GM19324 (cell line): ENCODE measurements at regions not wholly inside any gene's neighbourhood (a gene's known extent, or its start where the extent isn't known, plus 50 kb on each side); places are given as distances from the start of the nearest gene placed in this dataset.
"Not testable (repeated sequence)": the region's sequence is repeated elsewhere in the genome, so short reads cannot be mapped to it uniquely, and the experiment has no call there.

Source experiments
- ATAC-seq: cut with Tn5 transposase; IDR thresholded peaks from one replicate; pipeline ENCODE4 v1.9.1; 2021; ENCODE audit warnings: mild to moderate bottlenecking, moderate library complexity; ENCODE audit not compliant: unreplicated experiment, low FRiP score

DNA sequence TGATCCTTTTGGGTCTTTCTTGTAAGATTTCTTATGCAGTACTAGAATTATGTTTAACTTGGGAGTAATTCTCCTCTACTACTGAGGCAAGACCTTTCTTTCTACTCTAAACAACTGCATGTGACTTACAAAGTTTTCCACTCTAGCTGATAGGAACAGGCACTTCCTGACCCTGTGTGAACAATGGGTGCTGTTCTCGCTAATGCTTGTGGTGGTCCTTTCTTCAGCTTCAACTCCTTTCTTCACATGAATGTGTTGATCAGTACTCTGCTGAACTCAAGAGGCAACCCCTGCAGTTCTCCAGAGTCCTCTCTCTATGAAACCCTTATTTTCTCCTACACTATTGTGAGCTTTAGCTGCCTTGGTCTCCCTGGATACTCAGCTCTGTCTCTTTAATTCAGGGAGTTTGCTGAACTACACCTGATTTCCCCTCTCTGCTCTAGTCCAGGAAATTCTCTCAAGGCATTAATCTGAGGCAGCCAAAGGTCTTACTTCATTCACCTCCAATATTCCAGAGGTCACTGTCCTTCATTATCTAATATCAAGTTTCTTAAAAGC is 484.6 kb upstream of the PIK3R1 start:
- ATAC-seq: no peak

DNA sequence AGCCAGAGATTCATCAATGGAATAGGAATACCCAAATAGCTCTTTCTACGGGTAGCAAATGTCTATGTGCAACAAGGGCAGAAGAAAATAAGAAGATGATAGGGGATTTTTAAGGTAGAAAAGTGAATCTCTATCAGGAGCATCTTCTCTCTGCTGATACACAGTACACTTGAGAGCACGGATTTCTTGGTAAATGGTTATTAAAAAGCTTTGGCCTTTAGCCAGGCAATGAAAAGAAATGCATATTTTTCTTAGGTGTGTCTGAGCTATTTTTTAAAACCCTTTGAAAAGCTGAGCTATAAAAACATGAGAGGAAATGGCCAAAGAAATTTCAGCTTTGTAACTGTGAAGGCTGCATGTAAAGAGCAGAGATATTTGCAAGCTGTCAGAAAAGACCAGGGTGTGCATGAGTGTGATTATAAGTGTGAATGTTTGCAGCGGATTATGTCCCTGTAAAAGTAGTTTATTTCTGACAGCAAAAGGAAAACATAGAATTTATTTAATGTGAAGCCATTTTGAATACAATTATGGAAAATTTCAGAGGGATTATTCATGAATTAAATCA is 487.1 kb upstream of the PIK3R1 start:
- no peak for ATAC-seq

DNA sequence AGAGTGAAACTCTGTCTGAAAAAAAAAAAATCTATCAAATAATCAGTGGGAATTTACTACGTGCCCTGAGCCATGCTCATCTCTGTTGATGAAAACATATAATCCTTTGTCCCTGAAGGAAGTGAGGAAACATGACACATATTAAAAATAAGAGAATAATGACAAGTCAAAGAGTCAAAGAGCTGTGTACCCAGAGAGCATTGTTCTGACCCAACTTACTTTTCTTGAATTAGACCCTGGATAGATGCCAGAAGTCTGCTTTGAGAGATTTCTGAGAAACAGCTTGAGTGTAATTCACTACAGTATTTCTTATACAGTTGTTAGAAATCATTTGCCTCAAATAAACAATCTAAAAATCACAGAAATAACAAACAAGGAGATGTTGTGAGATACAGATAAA is 490.0 kb upstream of the PIK3R1 start:
- ATAC-seq: no peak

DNA sequence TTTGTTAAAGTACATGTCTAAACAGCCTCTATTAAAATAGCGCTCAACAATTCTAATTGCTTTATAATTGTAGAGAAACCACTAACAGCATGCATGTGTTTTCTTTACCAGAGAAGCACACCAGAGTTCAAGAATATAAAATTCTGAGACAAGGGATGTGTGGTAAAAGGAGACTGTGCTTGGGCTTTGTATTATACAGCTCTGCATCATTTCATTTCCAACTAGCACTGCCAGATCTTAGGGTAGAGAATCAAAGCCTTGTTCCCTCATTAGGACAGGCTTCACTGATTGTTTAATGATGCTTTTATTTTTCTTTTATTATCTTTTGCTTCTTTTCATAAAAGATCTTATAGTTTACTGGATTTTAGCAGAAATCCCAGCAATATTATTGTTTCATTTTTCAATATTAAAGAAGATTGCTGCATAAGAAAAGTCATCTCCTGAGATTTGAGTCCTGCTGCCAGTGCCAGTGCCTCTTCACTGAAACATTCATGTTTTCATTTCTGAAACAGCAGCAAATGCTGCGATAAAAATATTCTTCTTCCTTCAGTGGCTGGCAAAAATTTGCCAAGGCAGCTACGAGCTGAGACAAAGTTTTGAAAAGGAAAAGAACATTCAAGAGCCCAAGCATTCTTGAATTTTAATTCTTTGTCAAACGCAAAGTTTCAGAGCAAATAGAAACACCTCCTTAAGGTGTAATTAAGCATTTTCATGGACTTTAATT is 491.0 kb upstream of the PIK3R1 start:
- ATAC-seq: no peak

DNA sequence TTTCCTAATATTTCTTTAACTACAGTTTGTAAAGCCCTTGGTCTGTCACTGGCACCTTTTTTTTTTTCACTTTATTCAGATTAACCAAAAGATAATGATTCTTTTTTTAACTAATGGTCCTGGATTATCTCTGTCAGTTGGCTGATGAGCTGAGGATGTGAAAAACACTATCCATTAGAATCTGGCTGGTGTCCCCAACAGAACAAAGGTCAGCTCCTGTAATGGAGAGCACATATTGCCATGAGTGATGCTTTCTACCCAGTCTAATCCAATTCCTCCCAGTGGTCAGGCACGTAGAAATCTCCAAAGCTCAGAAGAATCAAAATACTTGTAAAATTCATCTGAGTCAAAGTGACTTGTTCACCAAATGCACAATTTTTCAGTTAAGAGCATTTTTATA is 491.7 kb upstream of the PIK3R1 start:
- no peak for ATAC-seq

DNA sequence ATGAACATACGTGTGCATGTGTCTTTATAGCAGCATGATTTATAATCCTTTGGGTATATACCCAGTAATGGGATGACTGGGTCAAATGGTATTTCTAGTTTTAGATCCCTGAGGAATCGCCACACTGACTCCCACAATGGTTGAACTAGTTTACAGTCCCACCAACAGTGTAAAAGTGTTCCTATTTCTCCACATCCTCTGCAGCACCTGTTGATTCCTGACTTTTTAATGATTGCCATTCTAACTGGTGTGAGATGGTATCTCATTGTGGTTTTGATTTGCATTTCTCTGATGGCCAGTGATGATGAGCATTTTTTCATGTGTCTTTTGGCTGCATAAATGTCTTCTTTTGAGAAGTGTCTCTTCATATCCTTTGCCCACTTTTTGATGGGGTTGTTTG is 493.0 kb upstream of the PIK3R1 start:
- not testable (repeated sequence) for ATAC-seq

DNA sequence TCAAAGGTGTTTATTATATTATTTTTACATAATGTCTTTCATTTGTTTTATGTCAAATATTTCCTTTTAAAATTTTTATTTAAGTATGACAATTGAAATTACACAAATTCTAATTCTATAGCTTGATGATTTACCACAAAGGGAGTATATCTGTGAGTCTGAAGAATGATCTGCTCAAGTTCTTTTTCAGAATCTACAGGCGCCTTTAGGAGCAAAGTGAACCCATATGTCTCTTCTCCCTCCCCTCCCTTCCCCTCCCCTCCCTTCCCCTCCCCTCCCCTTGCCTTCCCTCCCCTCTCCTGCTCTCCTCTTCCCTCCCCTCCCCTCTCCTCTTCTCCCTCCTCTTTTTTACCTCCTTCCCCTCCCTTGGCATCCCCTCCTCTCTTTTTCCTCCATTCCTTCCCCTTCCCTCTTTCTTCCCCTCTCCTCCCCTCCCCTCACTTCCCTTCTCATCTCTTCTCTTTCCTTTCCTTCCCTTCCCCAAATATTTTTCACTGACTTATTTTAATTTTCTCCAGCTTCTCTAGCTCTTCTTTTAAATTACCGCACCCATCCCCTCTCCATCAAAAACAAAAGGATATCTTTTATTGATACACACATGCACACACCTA is 495.3 kb upstream of the PIK3R1 start:
- no peak for ATAC-seq

DNA sequence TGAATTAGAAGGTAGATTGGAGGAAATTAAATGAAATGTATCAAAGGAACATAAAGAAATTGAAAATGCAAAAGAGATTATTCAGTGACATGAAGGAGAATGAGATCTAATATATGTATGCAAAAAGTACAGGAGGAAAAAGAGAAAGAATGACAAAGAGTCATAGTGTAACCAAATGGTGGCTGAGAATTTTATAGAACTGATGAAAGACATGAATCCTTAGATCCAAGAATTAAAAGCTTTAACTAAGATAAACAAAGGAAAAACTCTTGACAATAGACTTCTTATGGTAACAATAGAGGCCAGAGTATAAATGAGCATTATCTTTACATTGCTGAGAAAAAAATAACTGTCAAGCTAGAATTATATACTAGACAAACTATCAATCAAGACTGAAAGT is 505.4 kb upstream of the CD180 start:
- no peak for ATAC-seq

DNA sequence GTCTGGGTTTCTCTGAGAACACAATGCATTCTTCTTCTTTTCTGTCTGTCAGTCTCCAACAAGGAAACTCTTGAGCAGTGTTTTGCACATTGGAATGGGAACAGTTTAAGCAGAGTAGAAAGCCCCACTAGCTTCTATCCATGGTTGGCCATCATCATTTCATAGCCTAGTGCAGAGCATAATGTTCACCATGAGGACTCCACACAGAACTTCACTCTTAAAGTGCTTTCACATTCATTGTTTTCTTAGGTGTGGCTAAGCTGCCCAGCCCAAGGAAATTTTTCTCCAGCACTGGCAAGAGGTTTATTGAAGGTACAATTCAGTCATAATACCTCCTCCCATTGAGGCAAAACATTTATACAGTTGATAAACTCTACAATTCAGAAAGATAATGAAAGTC is 503.0 kb upstream of the CD180 start:
- no peak for ATAC-seq

DNA sequence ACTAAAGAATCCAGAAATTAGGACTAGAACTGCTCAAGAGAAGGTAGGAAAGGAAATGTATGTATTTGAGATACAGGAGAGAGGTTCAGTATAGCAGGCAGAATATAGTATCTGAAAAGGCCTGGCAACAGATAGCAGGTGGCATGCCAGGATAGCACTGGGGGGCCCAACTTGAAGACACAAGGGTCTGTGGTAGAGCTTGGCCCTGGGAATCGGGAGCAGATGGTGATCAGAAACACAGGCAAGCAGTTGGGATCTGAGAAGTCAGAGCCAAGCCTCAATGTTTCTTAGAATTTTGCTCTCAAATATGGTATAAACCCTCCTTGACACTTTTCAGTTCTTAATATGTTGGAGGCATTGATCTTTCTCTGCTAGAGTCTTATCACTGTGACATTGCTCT is 499.8 kb upstream of the CD180 start:
- ATAC-seq: no peak

DNA sequence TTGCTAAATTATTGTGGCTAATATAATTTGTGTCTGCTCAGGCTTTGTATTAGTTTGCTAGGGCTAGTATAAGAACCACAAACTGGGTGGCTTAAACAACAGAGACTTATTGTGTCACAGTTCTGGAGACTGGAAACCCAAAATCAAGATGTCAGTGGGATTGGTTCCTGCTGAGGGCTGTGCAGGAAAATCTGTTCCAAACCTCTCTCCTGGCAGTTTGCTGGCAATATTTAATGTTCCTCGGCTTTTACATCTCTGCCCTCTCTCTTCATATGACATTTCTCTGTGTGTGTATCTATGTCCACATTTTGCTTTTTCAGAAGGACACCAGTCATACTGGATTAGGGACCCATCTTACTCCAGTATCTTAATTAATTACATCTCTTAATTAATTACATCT is 498.8 kb upstream of the CD180 start:
- no peak for ATAC-seq

DNA sequence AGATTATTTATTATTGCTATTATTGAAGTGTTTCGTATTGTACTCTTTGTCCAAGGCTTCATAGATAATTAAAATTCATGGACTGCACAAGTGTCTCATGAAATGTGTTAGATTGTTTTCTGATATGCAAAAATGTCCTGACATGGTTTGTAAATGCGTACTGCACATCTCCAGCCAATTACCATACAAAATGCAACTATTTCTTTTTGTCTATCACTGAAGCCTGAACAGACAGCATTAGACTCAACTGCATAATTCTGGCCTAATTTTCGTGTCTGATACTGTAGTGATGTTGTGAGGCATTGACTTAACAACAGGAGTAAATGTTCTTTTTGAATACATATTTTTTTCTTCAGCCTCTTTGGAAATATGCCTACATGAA is 498.2 kb upstream of the CD180 start:
- no peak for ATAC-seq

DNA sequence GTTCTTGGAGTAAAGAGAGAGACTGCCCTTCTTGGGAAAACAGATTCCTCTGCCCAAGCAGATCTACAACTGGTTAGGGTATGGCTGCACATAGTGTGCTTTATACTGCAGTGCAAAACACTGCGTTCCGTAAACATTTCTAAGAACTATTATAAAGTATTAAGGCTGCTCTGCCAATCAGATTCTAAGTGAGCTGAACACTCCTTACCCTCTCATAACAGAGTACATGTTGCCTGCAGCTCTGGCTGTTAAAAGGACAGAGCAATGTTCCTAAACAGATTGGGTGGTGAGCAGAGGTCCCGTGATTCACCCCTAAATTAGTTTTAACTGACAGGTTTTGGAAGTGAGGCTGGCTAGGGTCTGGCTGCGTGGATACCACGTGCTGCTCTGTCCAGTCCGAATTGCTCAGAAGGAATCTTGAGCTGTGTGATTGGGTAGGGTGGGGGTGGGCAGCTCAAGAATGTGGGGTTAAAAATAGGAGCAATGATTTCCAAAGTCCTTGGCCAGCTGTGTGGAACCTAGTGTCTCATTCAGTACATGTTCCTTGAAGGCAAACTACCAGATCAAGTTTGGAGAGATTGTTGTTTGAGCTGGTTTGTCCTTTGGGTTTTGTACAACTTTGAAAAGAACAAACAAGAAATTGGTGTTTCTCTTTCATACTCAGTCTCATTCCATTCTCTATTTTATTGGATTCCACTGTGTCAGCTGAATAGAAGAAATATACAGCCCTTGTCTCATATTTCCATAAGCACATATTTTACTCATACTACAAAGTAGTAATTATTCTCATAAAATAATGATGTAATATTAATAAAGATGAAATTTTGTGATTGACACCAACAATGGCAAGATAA is 497.6 kb upstream of the CD180 start:
- no peak for ATAC-seq

DNA sequence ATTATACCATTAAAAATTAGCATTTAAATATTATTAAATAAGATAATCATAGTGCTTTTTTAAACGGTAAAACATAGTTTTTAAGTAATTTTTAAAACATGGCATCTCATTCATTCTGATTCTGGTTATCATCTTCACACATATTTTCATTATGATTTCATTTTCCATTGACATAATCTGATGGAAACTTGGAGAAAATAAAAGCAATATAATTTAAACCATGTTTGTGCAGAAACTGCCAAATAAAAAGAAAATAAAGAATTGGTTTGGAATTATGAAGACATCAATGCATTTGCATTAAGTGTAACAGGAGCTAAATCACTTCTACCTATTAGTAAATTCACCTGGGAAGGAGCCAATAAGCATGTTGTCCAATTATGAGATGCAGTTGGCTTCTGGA is 490.1 kb upstream of the CD180 start:
- ATAC-seq: no peak

DNA sequence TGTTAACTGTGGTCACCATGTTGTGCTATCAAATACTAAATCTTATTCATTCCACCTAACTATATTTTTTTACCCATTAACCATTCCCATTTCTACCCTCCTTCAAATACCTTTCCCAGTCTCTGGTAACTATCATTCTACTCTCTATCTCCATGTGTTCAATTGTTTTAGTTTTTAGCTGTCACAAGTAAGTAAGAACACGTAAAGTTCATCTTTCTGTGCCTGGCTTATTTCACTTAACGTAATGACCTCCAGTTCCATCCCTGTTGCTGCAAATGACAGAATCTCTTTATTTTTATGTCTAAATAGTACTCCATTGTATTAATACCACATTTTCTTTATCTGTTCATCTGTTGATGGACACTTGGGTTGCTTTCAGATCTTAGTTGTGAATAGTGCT is 485.1 kb upstream of the CD180 start:
- ATAC-seq: no peak

DNA sequence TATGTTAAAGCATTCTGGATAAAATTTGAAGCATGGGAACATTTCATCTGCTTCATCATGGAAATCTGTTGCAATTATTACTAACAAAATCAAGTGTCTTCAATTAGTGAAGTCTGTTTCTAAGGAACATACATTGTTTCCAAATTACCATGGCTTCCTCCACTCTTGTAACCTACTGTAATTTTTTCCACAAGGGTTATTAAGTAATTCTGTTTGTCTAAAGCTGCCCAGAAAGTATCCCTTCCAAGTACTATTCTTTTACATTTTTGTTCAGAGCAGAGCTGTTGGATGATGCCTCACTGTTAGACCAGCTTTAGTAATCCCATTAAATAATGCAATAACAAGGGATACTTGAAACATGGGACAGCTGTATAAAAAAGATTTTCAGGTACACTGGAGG is 483.5 kb upstream of the CD180 start:
- ATAC-seq: no peak

DNA sequence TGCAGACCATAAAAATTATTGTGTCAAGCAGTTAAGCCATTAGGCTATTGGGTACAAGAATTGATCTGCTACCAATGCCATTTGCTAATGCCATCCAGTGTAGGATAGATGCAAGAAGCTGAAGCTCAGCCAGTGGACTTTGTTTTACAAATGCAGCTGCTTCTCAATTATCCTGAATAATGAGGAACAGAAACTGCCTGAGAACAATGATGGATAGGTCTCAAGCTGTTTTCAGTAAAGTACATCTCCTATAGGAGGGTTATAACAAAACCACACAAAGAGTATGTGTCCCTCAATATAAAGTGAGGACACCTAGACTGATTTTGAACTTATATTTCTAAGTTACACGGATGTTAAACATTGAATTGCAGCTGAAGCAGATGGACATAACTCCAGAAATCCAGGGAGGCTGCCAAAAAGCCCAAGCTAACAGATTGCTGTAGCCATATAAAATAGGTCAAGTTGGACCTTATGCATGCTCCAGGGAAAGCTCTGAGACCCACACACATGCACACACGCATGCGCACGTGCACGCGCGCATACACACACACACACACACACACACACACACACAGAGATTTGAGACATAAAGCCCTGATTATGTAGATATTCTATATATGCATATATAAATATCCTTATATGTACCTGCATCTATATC is 482.7 kb upstream of the CD180 start:
- ATAC-seq: no peak

DNA sequence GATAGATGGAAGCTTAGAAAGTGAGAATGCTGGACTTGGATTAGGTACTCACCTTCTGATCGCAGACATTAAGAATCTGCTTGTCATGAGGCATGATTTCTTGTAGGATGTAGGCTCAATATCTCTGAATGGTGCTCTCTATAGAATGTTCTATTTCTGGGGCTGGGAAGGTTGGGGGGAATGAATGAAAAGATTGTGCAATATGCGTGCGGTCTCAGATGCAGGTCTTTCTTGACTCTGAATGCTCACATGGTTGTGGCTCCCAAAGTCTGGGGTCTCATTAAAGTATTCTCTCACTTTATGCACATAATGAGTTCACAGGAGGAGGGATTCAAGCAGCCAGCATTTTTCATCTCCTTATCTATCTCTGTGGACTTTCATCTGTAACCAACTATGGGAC is 482.0 kb upstream of the CD180 start:
- no peak for ATAC-seq

DNA sequence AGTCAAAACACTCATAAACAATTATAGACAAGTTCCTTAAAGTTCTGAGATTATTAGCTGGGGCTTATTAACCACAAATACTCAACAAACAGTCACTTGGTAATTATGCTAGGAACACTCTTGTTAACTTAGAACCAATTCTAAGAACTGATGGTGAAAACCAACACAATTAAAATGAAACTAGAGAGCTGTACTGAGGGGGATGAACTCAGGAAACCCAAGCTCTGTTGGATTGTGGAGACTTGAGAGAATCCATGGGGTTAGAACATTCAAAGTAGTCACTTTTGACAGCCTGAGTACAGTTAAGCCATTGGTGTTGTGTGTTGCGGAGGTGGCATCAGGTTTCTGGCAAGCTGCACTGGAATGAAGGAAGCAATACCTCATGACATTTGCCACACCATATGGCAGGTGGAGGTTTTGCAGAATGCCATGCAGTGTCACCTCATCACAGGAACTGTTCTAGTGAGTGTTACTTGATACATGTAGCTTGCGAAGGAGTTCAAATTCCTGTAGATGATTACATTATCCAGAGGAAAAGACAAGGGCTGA is 480.9 kb upstream of the CD180 start:
- no peak for ATAC-seq

DNA sequence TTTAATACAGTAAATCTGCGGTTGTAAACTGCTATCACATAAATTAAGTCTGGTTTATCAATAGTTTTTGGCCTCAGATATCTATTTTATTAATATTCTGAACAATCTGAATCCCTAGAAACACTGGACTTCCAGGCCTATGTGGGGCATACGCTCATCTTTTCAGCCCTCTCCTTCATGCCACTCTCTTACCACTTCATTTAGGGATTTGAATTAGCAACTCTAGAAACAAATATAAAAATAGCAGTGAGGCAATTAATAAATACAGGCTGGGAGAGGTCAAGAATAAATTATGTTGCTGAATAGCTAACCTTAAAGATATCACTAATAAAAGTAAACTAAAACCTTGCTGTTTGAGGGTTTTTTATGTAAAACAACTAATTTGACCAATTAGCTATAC is 480.3 kb upstream of the CD180 start:
- ATAC-seq: no peak
